Activated CD4-positive, alpha-beta T cell treated with anti-CD3 and anti-CD28 coated beads for 24 hours (primary cell): ENCODE measurements at regions not wholly inside any gene's neighbourhood (a gene's known extent, or its start where the extent isn't known, plus 50 kb on each side); places are given as distances from the start of the nearest gene placed in this dataset.

ENCODE experiments used
- DNase-seq, 2 donors: peaks; one replicate each; pipeline ENCODE4 v3.0.0-alpha.2; 2020; ENCODE audit warnings: low read depth in 2 of 2

DNA sequence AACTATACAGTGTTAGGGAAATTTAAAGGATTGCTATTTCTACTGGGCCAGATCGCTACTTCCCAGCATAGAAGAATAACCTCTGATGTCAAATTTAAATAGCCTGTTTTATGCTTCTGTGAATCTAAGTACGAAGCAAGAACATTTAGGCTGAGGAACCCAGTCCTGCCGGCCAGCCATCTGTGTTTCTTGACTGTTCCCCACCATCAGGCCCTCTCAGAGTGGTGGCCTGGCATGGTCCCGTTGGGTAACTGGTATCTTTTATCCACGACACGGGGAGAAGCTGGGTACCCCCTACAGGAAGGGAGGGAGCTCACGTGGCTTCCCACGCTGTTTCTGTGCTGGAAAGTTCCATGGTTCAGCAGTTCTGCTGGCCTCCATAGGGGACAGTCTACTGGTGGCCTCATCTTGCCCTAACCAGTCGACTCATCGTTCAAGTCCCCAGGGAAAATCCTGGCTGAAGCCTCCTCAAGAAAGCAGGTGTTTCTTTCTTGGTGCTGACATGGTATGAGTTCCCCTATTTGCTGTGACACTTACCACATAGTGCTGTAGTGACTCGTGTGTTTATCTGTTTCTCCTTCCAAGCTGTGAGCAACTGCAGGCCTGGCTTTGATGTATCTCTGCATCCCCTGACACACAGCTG, 201.7 kb upstream of the NLRP1 start:
- no peak for DNase-seq

DNA sequence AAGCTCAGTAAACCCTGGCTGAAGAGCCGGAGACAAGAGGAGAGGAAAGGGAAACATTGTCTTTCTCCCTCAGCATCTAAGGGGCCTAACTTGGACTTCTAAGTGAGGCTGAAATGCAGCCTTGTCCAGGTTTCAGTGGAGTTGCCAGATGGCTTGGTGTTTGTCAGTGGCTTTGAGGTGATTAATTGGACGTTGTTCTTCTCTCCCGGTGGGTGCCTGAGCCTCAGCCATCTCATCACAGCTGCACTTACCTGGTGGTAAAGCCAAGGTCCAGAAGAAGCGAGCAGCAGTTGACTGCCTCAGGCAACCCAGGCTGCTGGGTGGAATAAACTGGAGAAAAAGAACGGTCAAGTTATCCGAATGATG, 202.2 kb upstream of the NLRP1 start:
- DNase-seq = no peak

DNA sequence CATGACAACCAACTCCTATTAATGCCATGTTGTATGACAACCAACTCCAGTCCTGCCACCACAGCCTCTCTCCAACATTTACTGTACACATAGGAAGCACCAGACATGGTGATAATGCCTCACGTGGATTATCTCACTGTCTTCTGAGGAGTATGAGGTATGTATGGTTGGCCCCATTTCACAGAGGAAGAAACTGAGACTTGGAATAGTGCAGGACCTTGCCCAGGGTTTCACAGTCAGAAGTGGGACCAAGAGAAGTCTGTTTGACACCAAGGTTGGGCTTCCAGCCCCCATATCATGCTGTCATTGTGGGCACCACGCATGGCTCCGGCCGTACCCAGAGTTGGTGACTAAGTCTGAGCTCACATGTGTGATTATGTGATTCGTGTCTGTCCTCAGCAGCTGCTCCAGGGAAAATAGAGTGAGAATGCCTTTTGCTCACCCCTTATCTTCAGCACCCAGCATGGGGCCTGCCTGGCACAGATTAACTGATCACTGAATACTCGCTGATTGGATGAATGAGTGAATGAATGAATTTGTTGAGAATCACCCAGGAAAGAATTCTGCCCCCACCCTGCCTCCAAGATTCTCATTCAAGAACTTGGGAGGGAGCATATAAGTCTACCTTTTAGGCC, 204.1 kb upstream of the NLRP1 start:
- no peak for DNase-seq

DNA sequence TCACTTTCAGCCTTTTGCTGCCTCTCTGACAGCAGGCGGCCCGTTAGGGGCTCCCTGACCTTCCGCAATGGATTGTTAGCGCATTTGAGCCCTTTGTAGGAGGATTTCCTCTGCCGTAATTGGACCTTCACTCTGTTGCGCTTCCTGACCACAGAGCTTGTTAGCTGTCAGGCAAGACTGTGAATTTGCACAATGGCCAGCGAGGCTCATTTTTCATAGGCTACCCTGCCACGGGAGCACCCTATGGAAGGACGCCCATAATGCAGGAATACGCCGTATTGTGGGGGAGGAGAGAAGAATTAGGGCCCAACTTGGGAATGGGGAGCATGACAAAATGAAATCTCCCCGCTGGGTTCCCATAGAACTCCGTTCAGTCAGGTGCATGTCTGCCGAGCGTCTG, 205.2 kb upstream of the NLRP1 start:
- DNase-seq = no peak

DNA sequence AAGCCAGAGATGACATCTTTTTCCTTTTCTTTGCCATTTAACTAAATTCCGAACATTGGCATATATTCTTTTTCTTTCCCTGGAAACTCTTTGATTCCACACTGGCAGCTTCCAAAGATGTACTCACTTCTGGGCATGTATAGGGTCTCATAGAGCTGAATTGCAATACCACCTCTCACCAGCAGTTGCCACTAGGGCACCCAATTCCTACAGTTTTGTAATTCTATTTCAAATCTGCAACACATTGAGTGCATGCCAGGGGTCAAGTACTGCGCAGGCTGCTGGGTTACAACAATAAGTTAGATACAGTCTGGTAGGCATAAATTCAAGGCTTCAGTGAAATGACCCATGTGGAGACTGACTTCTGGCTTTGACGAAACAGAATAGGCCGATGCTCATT, 208.8 kb upstream of the NLRP1 start:
- DNase-seq = no peak

DNA sequence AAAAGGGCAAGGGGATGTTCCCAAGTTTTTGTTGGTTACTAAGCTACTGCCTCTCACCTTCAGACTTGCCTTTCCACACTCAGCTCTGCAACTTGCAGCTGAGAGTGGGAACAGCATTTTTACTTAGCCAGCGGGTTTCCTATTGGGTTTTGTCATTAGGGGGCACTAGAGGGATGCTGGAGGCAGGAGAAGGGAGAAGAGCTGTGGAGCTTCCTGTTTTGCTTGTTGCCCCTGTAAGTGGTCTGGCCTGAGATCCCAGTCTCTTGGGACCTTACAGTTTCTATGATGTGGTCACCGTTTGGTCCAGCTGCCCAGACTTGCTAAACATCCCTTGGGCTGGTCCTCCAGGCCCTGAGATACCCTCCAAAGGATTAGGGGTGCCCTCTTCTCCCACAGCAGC, 209.6 kb upstream of the NLRP1 start:
- DNase-seq = no peak

DNA sequence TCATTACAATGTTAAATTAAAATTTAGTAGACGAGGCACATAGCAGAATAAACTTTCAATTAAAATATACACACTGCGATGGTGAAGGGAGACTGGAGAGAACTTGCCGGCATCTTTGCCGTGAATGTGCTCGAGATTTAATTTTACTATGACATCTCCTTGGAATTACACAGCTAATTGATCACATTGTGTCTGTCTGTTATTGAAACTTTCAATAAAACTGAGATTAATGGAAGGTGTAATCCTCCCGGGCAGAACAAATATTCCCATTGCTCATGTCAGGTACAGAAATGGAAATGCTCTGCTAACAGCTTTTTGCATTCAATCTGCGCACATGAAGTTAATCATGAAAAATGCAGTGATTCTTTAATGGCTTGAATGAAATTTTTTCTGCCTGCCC, 210.1 kb upstream of the NLRP1 start:
- DNase-seq = no peak

DNA sequence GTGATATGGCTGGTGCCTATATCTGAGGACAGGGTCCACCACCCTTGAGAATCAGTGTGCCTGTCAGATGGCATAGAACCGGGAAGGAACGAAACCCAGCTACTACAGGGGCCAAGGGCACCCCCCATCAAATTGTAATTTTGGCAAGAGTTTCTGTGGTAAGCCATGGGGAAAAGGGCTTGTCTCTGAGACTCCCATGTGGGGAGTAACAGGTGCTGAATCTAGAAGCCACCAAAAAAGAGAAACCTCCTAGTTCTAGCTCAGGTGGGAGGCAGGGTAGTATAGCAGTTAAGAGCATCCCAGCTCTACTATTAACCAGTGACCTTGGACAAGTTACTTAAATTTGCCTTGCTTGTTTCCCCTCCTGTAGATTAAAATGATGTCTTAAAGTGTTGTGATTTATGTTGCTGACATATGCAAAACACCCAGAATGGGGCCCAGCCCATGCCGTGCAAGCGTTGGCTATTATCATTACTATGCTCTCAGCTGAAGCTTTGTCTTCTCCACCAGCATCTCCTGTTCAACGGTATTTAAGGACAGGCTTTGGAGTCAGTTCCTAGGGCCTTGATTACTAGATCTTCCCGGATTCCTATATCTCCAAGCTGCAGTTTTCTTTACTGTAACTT, 210.7 kb upstream of the NLRP1 start:
- DNase-seq = no peak

DNA sequence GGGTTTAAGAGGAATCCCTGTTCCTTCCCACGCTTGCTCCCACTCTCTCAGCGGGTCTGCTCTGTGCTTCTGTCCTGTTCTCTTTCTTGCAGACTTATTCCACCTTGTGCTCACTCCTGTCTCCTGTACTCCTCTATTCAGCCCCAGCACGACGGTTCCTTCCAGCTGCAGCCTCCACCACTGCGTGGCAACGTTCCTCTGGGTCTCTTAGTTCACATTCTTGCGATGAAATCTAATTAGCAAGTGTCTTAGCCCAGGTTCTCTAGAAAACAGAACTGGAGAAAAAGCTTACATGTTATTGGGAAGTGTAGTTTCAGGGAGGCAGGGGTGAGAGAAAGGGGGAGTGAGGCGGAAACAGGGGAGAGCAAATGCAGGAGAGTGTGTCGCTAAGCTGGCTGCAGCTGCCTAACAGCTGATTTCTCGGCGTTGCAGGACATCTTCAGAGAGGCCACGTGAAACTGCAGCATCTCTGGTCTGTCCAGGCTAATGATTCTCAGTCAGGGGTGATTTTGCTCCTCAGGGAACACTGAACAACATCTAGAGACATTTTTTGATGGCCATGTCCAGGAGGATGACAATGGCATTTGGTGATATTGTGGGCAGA, 213.2 kb upstream of the NLRP1 start:
- no peak for DNase-seq

DNA sequence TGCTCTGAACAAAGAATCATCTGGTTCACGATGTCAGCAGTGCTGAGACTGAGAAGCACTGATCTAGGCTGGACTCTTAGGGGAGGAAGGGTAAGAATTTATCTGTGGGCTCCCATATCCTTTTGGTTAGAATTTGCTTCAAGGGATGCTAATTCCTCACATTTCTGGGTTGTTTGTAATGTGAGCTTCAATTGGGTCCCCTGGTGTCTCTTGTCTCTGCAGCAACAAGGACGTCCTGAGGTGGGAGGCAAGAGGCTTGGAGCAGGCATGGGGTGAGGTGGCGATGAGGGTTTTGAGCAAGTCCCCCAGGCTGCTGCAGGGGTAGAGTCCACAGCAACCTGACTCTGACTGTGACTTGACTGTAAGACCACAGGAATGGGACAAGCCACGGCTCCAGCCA, 213.8 kb upstream of the NLRP1 start:
- no peak for DNase-seq

DNA sequence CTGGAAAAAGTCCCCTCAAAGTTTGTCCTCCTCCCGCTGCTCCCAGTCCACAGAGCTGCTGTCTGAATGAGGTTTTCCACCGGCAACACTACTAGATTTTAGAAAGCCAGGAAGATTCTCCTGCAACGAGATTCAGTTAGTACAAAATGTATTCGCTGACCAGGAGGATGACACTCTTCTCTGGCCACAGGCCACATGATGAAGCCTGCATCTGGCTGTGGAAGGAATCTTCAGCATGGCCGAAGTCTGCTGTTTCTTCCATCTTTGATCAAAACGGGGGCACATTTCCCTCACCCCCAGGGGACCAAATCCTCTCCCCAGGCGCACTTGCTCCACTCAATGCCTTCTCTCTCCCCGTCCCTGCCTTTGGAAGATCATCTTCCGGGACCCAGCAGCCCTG, 215.8 kb upstream of the NLRP1 start:
- no peak for DNase-seq

DNA sequence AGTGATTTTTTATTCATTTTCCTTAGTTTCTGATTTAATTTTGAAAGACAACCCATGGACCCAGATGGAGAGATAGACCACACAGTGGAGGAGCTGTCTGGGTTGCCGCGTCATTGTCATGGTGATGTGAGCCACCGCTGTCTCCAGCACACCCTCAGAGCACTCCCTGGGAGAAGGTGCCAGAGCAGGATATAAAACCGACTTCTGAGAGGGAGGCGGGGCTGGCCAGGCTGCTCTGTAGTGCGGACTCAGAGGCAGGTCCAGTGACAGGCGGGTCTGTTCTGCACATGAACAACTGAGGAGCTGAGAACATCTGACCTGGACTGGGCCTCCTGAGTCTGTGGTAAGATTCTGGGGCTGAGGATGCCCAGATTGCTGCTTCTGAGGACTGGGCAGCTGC, 216.3 kb upstream of the NLRP1 start:
- DNase-seq = no peak

DNA sequence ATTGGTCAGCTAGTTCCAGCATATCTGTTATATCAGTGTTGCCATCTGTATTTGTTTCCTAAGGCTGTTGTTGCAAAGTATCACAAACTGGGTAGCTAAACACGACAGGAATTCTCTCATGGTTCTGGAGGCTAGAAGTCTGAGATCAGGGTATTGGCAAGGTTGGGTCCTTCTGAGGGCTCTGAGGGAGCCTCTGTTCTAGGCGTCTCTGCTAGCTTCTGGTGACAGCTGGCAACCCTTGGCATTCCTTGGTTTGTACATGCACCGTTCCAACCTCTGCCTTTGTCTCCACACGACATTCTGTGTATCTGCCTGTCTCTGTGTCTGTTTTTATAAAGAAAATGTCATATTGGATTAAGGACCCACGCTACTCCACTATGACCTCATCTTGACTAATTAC, 219.9 kb upstream of the NLRP1 start:
- no peak for DNase-seq

DNA sequence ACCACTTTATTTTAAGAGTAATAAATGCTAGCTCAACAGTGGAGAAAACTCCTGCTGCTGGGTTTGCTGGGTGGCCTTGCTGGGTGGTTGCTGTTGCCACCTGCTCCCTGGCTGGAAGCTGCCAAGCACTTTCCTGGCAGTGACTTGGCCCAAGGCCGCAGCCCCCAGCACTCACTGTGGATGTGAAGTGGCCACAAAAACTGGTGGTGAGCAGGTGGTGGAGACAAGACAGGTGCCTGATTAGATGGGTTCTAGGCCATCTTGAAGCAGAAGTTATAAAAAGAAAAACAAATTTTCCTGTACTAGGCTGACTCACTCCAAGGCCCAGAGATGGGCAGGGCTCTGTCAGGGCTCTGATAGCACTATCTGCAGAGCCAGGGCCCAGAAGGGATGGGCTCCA, 224.7 kb upstream of the NLRP1 start:
- no peak for DNase-seq

DNA sequence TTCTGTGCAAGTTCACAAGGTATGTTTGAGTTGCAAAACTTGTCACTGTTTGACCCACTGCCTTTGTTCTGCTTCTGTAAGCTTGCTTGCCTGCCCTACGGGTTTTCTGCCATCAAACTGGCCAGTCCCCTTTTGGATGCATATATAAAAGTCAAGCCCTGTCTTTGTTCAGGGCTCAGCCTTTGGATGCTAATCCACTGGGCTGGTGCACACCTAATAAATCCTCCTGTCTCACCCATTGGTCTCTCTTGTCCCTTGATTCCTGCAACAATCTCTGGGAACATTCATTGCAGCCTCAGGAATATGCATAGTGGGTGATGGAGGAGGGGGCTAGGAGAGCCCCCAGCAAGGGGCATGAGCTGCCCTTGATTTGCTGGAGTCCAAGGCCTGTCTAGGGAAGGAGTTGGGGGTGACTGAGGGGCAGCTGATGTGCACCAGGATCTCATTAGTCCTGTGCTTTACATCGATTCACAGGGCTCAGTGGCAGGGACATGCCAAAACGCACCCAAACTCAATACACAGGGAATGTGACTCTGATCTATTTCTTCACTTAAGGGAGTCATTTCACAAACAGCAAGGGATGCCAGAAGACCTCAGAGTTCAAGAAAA, 225.4 kb upstream of the NLRP1 start:
- no peak for DNase-seq

DNA sequence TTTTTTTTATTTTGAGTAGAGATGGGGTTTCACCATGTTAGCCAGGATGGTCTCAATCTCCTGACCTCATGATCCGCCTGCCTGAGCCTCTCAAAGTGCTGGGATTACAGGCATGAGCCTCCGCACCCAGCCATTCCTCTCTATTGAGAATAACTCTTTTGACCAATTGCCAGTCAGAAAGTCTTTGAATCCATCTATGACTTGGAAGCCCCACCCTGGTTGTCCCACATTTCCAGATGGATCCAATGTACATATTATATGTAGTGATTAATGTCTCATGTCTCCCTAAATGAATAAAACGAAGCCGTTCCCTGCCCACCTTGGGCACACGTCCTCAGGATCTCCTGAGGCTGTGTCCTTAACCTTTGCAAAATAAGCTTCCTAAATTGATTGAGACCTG, 228.3 kb upstream of the NLRP1 start:
- no peak for DNase-seq

DNA sequence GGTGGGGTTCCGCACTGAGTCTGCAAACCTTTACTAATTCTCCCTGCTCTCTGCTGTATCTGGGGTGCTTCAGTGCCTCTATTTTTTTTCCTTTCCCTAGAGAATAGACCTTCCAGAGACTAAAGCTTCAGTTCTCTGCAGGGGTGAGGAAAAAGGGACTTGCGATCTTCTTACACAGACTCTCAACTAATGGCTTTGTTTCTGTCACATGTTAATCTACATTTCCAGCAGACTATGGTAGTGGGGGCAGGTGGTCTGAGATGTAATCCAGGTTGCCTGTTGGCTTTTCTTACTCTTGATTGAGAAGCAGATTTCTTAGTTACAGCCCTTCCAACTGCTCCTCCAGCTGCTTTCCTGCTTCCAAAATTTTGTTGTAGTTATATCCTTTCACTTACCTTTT, 229.0 kb upstream of the NLRP1 start:
- DNase-seq = no peak

DNA sequence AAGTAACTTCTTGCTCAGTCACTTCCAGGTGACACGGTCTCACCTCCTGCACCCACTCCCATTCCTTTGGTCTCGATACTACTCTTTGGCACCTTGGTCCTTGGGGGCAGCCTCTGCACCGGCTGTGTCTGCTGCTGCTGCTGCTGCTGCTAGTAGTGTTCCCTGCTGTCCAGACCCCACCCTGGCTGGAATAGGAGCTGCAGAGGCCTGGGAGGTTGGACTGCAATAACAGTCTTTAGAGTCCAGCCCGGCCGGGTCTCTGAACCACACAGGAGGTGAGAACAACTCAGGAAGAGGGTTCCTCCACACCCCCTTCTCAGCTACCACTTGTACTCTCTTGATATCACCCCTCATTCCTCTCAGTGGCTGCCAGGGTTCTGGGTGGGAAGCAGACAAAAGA, 231.1 kb upstream of the NLRP1 start:
- no peak for DNase-seq

DNA sequence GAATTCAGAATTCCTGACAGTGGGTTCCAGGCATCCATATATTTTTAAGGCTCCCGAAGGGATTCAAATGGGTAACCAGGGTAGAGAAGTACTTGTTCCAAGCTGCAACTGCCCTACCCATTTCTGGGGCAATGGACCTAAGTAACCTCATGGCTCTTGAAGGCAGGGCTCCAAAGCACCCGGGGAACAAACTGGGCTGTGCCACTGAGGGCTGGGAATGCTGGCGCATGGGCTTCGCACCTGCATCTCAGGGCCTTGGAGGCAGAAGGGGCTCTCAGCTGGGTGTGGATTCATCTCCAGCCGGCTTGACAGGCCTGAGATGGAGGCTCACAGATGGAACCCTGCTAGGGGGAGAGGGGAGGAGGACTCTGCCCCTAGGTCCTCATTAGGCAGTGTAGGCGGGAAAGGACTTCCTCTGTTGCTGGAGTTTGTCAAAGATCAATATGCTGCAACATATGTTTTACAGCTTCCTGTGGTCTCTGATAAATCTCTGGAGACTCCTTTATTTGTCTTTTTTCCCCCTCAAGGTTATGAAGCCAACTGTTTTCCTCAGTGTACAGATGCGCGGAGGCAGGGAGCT, 232.3 kb upstream of the NLRP1 start:
- DNase-seq = no peak

DNA sequence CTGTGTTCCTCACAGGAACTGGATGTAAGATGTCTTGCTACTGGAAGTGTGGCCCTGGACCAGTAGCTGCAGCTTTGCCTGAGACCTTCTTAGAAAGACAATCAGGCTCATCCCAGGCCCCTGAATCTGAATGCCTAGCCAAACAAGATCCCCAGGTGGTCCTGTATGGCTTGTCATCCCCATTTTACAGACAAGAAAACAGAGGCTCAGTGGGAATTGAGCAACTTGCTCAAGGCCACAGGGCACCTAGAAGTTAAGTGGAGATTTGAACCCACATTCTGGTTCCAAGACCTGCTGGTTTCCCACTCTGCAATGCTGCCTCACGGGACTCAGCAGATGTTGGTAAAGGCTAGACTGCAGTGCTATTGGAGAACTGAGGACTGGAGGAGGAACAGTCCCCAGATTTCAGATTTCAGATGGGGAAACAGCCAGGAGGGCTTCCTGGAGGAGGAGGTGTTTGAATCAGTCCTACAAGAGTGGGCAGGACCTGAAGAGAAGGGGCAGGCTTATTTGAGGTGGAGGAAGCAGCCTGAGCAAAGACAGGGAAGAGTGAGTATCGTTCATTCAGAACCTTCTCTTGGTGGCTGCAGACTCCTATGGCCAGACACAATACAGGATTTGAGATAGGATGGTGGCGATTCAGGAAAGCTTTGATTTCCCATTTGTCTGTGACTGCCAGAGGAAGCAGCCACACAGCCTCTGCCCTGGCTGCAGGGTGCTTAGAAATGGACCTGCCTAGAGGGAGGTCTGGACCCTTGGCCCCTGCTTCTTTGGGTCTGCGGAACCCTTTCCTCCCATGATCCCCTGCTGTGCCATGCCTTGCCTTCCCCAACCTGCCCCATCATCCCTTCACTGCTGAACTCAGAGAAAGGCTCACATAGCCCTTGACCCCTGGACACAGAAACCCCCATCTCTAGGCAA, 233.4 kb upstream of the NLRP1 start:
- no peak for DNase-seq

DNA sequence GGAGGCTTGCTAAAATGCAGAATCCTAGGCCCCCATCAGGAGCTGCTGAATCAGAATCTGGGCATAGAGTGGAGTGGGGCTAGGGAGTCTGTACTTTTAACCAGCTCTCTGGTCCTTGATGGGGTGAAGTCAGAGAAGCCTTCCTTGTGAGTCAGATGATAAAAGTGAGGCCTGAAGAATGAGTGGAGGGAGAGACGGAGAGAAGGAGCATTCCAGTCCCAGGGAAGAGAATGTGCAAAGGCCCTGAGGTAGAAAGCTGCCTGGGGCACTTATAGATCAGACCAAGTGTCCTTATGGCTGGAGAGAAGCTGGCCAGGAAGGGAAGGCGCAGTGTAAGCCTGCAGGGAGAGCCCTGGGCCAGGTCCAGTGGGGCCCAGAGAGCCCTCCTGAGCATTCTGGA, 235.1 kb upstream of the NLRP1 start:
- DNase-seq = no peak
